HG02678 (cell line): ENCODE measurements at regions not wholly inside any gene's neighbourhood (a gene's known extent, or its start where the extent isn't known, plus 50 kb on each side); places are given as distances from the start of the nearest gene placed in this dataset.

Source experiments
- ATAC-seq: cut with Tn5 transposase; IDR thresholded peaks from one replicate; pipeline ENCODE4 v1.9.1; 2021; ENCODE audit warnings: mild to moderate bottlenecking, moderate library complexity; ENCODE audit not compliant: unreplicated experiment

- ATAC-seq, result no peak
These were observed 346.6 kb downstream of the TBC1D4 start for GRCh38 chr13:75135325-75135825.

GRCh38 chr13:75132701-75133695 is 349.0 kb downstream of the TBC1D4 start:
- ATAC-seq, result no peak

- no peak for ATAC-seq
These were observed 352.6 kb downstream of the TBC1D4 start for GRCh38 chr13:75129331-75129730.

GRCh38 chr13:75124415-75124814 is 357.6 kb downstream of the TBC1D4 start:
- no peak for ATAC-seq

GRCh38 chr13:75123428-75123827 is 358.5 kb downstream of the TBC1D4 start:
- ATAC-seq, result no peak

- ATAC-seq, result no peak
These were observed 361.9 kb downstream of the TBC1D4 start for GRCh38 chr13:75120085-75120484.

- ATAC-seq, result no peak
These were observed 366.8 kb downstream of the TBC1D4 start for GRCh38 chr13:75115171-75115570.

GRCh38 chr13:75103976-75104375 is 378.0 kb downstream of the TBC1D4 start:
- ATAC-seq, result no peak

GRCh38 chr13:75102001-75102716 is 379.8 kb downstream of the TBC1D4 start:
- ATAC-seq, result no peak

GRCh38 chr13:75101348-75101747 is 380.6 kb downstream of the TBC1D4 start:
- ATAC-seq, result no peak

GRCh38 chr13:75092143-75092542 is 389.8 kb downstream of the TBC1D4 start:
- ATAC-seq, result no peak

GRCh38 chr13:75091718-75092117 is 390.3 kb downstream of the TBC1D4 start:
- ATAC-seq, result no peak

- no peak for ATAC-seq
These were observed 390.9 kb downstream of the TBC1D4 start for GRCh38 chr13:75090872-75091615.

- ATAC-seq, result no peak
These were observed 393.1 kb downstream of the TBC1D4 start for GRCh38 chr13:75088915-75089314.

GRCh38 chr13:75079226-75079625 is 402.7 kb downstream of the TBC1D4 start:
- ATAC-seq, result no peak

GRCh38 chr13:75076476-75076875 is 405.5 kb downstream of the TBC1D4 start:
- no peak for ATAC-seq

GRCh38 chr13:75073786-75074185 is 408.2 kb downstream of the TBC1D4 start:
- ATAC-seq, result no peak

GRCh38 chr13:75072891-75073290 is 409.1 kb downstream of the TBC1D4 start:
- ATAC-seq, result no peak

- ATAC-seq, result no peak
These were observed 409.6 kb downstream of the TBC1D4 start for GRCh38 chr13:75072368-75072767.

GRCh38 chr13:75071796-75072195 is 410.2 kb downstream of the TBC1D4 start:
- ATAC-seq, result no peak

- ATAC-seq, result no peak
These were observed 410.6 kb downstream of the TBC1D4 start for GRCh38 chr13:75071395-75071794.
